GM23338 (cell line): ENCODE measurements at regions not wholly inside any gene's neighbourhood (a gene's known extent, or its start where the extent isn't known, plus 50 kb on each side); places are given as distances from the start of the nearest gene placed in this dataset.

Source experiments
- ATAC-seq: fragments of 200-7000 bp; cut with Tn5 transposase; 3 replicates; pipeline ENCODE4 v1.9.1; 2020
- DNase-seq: peaks from one replicate; pipeline ENCODE4 v3.0.0-alpha.2; 2015; ENCODE audit warnings: low spot score
- H2AFZ ChIP-seq: fragments of 200-600 bp; sonication (generic); 2 replicates; pipeline ENCODE4 v1.8.0; 2016; ENCODE audit warnings: antibody characterized with exemption, mild to moderate bottlenecking, moderate library complexity
- H3F3A ChIP-seq: fragments of 200-600 bp; sonication (generic); replicated peaks from 2 replicates; pipeline ENCODE4 v1.8.0; 2017; ENCODE audit warnings: antibody characterized with exemption, mixed run types, low read depth
- H3K27ac ChIP-seq: fragments of 200-600 bp; sonication (generic); 2 replicates; pipeline ENCODE4 v1.6.1; 2016; ENCODE audit warnings: low read depth
- H3K27me3 ChIP-seq: fragments of 200-600 bp; sonication (generic); 2 replicates; pipeline ENCODE4 v1.8.0; 2016; ENCODE audit warnings: mild to moderate bottlenecking, mixed run types, moderate library complexity; ENCODE audit not compliant: insufficient read depth
- H3K36me3 ChIP-seq: fragments of 200-600 bp; sonication (generic); 2 replicates; pipeline ENCODE4 v1.8.0; 2016; ENCODE audit warnings: mild to moderate bottlenecking; ENCODE audit not compliant: insufficient read depth
- H3K4me1 ChIP-seq: fragments of 200-600 bp; sonication (generic); 2 replicates; pipeline ENCODE4 v1.8.0; 2016; ENCODE audit warnings: mild to moderate bottlenecking, moderate library complexity; ENCODE audit not compliant: insufficient read depth
- H3K4me2 ChIP-seq: fragments of 200-600 bp; sonication (generic); 2 replicates; pipeline ENCODE4 v1.7.1; 2017; ENCODE audit warnings: mixed run types
- H3K4me3 ChIP-seq: fragments of 200-600 bp; sonication (generic); 2 replicates; pipeline ENCODE4 v1.6.1; 2016; ENCODE audit warnings: mixed run types
- H3K79me2 ChIP-seq: fragments of 200-600 bp; sonication (generic); replicated peaks from 2 replicates; pipeline ENCODE4 v1.8.0; 2017; ENCODE audit warnings: mild to moderate bottlenecking; ENCODE audit not compliant: insufficient read depth
- H3K9me2 ChIP-seq: fragments of 200-600 bp; sonication (generic); 2 replicates; pipeline ENCODE4 v1.8.0; 2017; ENCODE audit not compliant: insufficient read depth
- H4K20me1 ChIP-seq: fragments of 200-600 bp; sonication (generic); replicated peaks from 2 replicates; pipeline ENCODE4 v1.8.0; 2017; ENCODE audit warnings: mild to moderate bottlenecking; ENCODE audit not compliant: insufficient read depth
- H3K27ac Mint-ChIP-seq: 2 replicates; pipeline ENCODE4 v1.8.0; 2020; ENCODE audit warnings: inconsistent platforms, mild to moderate bottlenecking, moderate library complexity, mixed read lengths
- H3K27me3 Mint-ChIP-seq: 3 replicates; pipeline ENCODE4 v1.8.0; 2022; ENCODE audit warnings: low read depth, mild to moderate bottlenecking, moderate library complexity, mixed read lengths, inconsistent platforms; ENCODE audit not compliant: insufficient read depth, poor library complexity
- H3K36me3 Mint-ChIP-seq: 3 replicates; pipeline ENCODE4 v1.8.0; 2021; ENCODE audit warnings: low read depth, mild to moderate bottlenecking, inconsistent platforms, moderate library complexity, mixed read lengths
- H3K4me1 Mint-ChIP-seq: 3 replicates; pipeline ENCODE4 v1.8.0; 2020; ENCODE audit warnings: mild to moderate bottlenecking, inconsistent platforms, mixed read lengths
- H3K4me3 Mint-ChIP-seq: 3 replicates; pipeline ENCODE4 v1.8.0; 2021; ENCODE audit warnings: moderate library complexity, mild to moderate bottlenecking, inconsistent platforms, mixed read lengths
- H3K9me3 Mint-ChIP-seq: 3 replicates; pipeline ENCODE4 v1.8.0; 2020; ENCODE audit warnings: moderate library complexity, mild to moderate bottlenecking, inconsistent platforms, mixed read lengths
- EZH2 ChIP-seq: fragments of 200-600 bp; sonication (generic); IDR thresholded peaks from one replicate; pipeline ENCODE4 v1.8.0; 2017; ENCODE audit warnings: antibody characterized with exemption, mild to moderate bottlenecking, low read depth; ENCODE audit not compliant: unreplicated experiment
- NANOG ChIP-seq: IDR thresholded peaks from 2 replicates; pipeline ENCODE4 v1.6.1; 2016; ENCODE audit warnings: antibody characterized with exemption, borderline replicate concordance
- POLR2AphosphoS5 ChIP-seq: IDR thresholded peaks from 2 replicates; pipeline ENCODE4 v1.6.1; 2016; ENCODE audit warnings: antibody characterized with exemption, low read depth
- STAT1 ChIP-seq: IDR thresholded peaks from one replicate; pipeline ENCODE4 v1.6.1; 2016; ENCODE audit warnings: antibody characterized with exemption; ENCODE audit not compliant: unreplicated experiment
- ZNF114 ChIP-seq: fragments of 250-450 bp; sonication (Bioruptor Pico); IDR thresholded peaks from 2 replicates; pipeline ENCODE4 v1.5.0; 2020; ENCODE audit warnings: mild to moderate bottlenecking, moderate library complexity
- ZNF331 ChIP-seq: fragments of 250-450 bp; sonication (Bioruptor Pico); IDR thresholded peaks from 2 replicates; pipeline ENCODE4 v1.5.0; 2020; ENCODE audit warnings: low read depth, mild to moderate bottlenecking, moderate library complexity
- TF ChIP-seq, protein P1 (sequence below): fragments of 250-450 bp; sonication (Bioruptor Pico); IDR thresholded peaks from 2 replicates; pipeline ENCODE4 v1.5.0; 2020; ENCODE audit warnings: mild to moderate bottlenecking, moderate library complexity
- TF ChIP-seq, protein P2 (sequence below), 2 experiments: fragments of 200-600 bp in 1 of 2; sonication (generic) in 1 of 2; conservative IDR thresholded peaks; 2 replicates each; pipeline versions ENCODE4 v1.5.1 to v1.6.1; 2016 to 2017; ENCODE audit warnings: antibody characterized with exemption in 2 of 2, low read depth in 2 of 2, mild to moderate bottlenecking in 2 of 2, moderate library complexity in 1 of 2
- TF ChIP-seq, protein P3 (sequence below): IDR thresholded peaks from one replicate; pipeline ENCODE4 v1.6.1; 2018; ENCODE audit warnings: antibody characterized with exemption; ENCODE audit not compliant: unreplicated experiment
- TF ChIP-seq, protein P4 (sequence below): IDR thresholded peaks from 2 replicates; pipeline ENCODE4 v1.6.1; 2016; ENCODE audit warnings: antibody characterized with exemption

DNA sequence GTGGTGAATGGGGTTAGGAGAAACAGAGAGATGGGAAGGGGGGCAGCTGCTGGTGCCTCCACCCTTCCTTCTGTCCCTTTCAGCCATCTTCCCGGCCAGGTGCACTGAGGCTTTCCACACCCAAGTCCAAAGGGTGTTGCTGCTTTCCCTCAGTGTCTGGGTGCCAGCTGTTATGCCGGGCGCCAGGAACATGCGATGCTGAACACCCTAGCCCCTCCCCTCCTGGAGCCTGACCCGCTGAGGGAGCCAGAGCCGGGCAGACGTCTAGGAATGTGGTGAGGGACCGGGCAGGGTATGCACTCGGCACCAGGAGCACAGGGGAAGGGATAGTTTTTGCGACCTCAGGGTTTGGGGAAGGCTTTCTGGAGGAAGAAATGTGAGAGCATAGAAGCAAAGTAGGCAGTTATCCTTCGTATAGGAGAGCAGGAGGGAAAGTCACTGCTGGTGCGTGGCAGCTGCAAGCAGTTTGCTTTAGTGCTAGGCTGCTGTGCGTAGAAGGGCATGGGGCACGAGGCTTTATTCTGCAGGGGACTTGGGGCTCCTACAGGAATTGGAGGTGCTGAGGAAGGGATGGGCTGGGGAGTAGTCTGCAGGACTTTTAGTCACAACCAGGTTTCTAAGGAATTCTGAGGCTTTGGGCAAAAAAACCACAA lies 147.7 kb downstream of the TSN start:
- H2AFZ ChIP-seq = peak overlapping the region; percentile 84
- peak; percentile 43; the same call in 2 of the 3 replicates for ATAC-seq

More for the DNA sequence above, 147.7 kb downstream of the TSN start:
- no peaks in the 10 kb centered on the region for H3F3A ChIP-seq
- TF ChIP-seq STAT1 (no peak), POLR2AphosphoS5 (no peak), ZNF331 (CRISPR knock-in tag) (no peak), ZNF114 (no peak), EZH2 (no peak), NANOG (no peak)
- TF ChIP-seq, protein P1, sequence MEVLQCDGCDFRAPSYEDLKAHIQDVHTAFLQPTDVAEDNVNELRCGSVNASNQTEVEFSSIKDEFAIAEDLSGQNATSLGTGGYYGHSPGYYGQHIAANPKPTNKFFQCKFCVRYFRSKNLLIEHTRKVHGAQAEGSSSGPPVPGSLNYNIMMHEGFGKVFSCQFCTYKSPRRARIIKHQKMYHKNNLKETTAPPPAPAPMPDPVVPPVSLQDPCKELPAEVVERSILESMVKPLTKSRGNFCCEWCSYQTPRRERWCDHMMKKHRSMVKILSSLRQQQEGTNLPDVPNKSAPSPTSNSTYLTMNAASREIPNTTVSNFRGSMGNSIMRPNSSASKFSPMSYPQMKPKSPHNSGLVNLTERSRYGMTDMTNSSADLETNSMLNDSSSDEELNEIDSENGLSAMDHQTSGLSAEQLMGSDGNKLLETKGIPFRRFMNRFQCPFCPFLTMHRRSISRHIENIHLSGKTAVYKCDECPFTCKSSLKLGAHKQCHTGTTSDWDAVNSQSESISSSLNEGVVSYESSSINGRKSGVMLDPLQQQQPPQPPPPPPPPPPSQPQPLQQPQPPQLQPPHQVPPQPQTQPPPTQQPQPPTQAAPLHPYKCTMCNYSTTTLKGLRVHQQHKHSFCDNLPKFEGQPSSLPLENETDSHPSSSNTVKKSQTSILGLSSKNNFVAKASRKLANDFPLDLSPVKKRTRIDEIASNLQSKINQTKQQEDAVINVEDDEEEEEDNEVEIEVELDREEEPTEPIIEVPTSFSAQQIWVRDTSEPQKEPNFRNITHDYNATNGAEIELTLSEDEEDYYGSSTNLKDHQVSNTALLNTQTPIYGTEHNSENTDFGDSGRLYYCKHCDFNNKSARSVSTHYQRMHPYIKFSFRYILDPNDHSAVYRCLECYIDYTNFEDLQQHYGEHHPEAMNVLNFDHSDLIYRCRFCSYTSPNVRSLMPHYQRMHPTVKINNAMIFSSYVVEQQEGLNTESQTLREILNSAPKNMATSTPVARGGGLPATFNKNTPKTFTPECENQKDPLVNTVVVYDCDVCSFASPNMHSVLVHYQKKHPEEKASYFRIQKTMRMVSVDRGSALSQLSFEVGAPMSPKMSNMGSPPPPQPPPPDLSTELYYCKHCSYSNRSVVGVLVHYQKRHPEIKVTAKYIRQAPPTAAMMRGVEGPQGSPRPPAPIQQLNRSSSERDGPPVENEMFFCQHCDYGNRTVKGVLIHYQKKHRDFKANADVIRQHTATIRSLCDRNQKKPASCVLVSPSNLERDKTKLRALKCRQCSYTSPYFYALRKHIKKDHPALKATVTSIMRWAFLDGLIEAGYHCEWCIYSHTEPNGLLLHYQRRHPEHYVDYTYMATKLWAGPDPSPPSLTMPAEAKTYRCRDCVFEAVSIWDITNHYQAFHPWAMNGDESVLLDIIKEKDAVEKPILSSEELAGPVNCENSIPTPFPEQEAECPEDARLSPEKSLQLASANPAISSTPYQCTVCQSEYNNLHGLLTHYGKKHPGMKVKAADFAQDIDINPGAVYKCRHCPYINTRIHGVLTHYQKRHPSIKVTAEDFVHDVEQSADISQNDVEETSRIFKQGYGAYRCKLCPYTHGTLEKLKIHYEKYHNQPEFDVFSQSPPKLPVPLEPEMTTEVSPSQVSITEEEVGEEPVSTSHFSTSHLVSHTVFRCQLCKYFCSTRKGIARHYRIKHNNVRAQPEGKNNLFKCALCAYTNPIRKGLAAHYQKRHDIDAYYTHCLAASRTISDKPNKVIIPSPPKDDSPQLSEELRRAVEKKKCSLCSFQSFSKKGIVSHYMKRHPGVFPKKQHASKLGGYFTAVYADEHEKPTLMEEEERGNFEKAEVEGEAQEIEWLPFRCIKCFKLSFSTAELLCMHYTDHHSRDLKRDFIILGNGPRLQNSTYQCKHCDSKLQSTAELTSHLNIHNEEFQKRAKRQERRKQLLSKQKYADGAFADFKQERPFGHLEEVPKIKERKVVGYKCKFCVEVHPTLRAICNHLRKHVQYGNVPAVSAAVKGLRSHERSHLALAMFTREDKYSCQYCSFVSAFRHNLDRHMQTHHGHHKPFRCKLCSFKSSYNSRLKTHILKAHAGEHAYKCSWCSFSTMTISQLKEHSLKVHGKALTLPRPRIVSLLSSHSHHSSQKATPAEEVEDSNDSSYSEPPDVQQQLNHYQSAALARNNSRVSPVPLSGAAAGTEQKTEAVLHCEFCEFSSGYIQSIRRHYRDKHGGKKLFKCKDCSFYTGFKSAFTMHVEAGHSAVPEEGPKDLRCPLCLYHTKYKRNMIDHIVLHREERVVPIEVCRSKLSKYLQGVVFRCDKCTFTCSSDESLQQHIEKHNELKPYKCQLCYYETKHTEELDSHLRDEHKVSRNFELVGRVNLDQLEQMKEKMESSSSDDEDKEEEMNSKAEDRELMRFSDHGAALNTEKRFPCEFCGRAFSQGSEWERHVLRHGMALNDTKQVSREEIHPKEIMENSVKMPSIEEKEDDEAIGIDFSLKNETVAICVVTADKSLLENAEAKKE (CRISPR knock-in tag) = no peak
- TF ChIP-seq, protein P2, sequence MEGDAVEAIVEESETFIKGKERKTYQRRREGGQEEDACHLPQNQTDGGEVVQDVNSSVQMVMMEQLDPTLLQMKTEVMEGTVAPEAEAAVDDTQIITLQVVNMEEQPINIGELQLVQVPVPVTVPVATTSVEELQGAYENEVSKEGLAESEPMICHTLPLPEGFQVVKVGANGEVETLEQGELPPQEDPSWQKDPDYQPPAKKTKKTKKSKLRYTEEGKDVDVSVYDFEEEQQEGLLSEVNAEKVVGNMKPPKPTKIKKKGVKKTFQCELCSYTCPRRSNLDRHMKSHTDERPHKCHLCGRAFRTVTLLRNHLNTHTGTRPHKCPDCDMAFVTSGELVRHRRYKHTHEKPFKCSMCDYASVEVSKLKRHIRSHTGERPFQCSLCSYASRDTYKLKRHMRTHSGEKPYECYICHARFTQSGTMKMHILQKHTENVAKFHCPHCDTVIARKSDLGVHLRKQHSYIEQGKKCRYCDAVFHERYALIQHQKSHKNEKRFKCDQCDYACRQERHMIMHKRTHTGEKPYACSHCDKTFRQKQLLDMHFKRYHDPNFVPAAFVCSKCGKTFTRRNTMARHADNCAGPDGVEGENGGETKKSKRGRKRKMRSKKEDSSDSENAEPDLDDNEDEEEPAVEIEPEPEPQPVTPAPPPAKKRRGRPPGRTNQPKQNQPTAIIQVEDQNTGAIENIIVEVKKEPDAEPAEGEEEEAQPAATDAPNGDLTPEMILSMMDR (conservative IDR thresholded peaks at IDR 0.05; ENCODE audit: low read depth in 2 of 2) = no peak
- TF ChIP-seq, protein P3, sequence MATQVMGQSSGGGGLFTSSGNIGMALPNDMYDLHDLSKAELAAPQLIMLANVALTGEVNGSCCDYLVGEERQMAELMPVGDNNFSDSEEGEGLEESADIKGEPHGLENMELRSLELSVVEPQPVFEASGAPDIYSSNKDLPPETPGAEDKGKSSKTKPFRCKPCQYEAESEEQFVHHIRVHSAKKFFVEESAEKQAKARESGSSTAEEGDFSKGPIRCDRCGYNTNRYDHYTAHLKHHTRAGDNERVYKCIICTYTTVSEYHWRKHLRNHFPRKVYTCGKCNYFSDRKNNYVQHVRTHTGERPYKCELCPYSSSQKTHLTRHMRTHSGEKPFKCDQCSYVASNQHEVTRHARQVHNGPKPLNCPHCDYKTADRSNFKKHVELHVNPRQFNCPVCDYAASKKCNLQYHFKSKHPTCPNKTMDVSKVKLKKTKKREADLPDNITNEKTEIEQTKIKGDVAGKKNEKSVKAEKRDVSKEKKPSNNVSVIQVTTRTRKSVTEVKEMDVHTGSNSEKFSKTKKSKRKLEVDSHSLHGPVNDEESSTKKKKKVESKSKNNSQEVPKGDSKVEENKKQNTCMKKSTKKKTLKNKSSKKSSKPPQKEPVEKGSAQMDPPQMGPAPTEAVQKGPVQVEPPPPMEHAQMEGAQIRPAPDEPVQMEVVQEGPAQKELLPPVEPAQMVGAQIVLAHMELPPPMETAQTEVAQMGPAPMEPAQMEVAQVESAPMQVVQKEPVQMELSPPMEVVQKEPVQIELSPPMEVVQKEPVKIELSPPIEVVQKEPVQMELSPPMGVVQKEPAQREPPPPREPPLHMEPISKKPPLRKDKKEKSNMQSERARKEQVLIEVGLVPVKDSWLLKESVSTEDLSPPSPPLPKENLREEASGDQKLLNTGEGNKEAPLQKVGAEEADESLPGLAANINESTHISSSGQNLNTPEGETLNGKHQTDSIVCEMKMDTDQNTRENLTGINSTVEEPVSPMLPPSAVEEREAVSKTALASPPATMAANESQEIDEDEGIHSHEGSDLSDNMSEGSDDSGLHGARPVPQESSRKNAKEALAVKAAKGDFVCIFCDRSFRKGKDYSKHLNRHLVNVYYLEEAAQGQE = no peak
- TF ChIP-seq, protein P4, sequence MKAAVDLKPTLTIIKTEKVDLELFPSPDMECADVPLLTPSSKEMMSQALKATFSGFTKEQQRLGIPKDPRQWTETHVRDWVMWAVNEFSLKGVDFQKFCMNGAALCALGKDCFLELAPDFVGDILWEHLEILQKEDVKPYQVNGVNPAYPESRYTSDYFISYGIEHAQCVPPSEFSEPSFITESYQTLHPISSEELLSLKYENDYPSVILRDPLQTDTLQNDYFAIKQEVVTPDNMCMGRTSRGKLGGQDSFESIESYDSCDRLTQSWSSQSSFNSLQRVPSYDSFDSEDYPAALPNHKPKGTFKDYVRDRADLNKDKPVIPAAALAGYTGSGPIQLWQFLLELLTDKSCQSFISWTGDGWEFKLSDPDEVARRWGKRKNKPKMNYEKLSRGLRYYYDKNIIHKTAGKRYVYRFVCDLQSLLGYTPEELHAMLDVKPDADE = no peak
- H3K27me3 Mint-ChIP-seq = peaks cover 2% of the 10 kb centered on the region
- no peaks in the 10 kb centered on the region for H4K20me1 ChIP-seq
- no peaks in the 10 kb centered on the region for H3K36me3 ChIP-seq
- H3K4me1 Mint-ChIP-seq = no peaks in the 10 kb centered on the region
- H3K9me3 Mint-ChIP-seq = no peaks in the 10 kb centered on the region
- H3K27ac Mint-ChIP-seq = no peak overlapping the region
- no peak for DNase-seq
- H3K27me3 ChIP-seq = no peaks in the 10 kb centered on the region
- no peak overlapping the region for H3K27ac ChIP-seq
- no peak overlapping the region for H3K4me3 ChIP-seq
- H3K4me3 Mint-ChIP-seq = no peak overlapping the region
- no peaks in the 10 kb centered on the region for H3K4me1 ChIP-seq
- no peaks in the 10 kb centered on the region for H3K36me3 Mint-ChIP-seq
- no peaks in the 10 kb centered on the region for H3K79me2 ChIP-seq
- no peak overlapping the region for H3K4me2 ChIP-seq
- no peaks in the 10 kb centered on the region for H3K9me2 ChIP-seq
